Stimulated activated CD4-positive, alpha-beta T cell treated with anti-CD3 and anti-CD28 coated beads, Interleukin-2, amount 100 ng/mL, for 24 hours (primary cell): ENCODE measurements at regions not wholly inside any gene's neighbourhood (a gene's known extent, or its start where the extent isn't known, plus 50 kb on each side); places are given as distances from the start of the nearest gene placed in this dataset.
"Not testable (repeated sequence)": the region's sequence is repeated elsewhere in the genome, so short reads cannot be mapped to it uniquely, and the experiment has no call there.

ENCODE experiments used
- DNase-seq, 2 donors: peaks; one replicate each; pipeline ENCODE4 v3.0.0-alpha.2; 2020

- DNase-seq: no peak
Measured at GRCh38 chr19:28170066-28170465, 1042.9 kb downstream of the UQCRFS1 start.

GRCh38 chr19:28169168-28169887 is 1043.6 kb downstream of the UQCRFS1 start:
- DNase-seq: no peak

DNA sequence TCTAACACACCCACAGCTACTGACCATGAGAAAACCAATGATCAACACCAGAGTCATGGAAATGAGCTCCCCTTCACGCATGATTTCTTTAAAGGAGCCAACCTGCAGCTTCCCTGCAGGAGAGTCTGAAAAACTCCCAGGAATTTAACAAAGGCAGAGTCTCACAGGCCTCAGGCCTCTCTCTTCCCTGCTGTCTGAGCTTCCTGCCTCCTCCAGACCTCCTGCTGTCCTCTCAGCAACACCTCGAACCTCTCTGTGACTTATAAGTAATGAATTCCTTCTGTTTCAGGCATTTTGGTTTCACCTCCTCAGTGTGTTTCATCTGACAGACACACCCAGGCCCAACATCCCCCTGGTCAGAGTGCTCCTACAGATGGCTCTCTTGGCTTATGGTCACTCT is 1044.4 kb downstream of the UQCRFS1 start:
- no peak for DNase-seq

DNA sequence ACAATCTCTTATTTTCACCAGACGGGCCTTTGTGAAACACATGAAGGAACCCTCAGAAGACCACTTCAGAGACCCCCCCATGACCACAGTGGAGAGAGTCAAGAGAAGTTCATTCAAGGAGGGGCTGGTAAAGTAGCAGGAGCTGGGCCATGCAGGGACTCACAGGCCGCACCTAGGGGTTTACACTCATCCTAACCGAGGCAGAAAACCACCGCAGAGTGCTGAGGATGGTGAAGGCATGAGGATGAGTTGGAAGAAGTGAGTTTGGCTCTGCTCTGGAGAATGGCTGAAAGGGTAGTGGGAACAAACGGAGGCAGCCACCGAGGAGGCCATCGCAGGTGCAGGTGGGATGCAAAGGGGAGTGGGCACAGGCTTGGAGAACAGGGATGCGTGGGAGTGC is 1046.9 kb downstream of the UQCRFS1 start:
- DNase-seq: no peak

- DNase-seq: no peak
Measured at GRCh38 chr19:28164214-28164613, 1048.7 kb downstream of the UQCRFS1 start.

DNA sequence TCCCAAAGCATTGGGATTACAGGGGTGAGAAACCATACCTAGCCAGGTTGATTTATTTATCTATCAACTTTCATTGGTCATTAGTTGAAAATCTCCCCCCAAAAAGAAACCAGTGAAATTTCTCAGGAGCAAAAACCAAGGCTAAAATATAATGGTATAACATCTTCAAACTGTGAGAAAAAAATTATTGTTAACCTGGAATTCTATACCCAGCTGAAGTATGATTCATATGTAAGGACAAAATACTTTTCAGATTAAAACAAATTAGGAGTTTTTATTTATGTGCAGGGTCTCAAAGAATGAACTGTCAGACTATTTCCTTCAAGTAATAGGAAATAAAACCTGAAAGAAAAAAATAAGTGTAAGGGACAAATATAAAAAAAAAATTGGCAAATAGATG is 1053.9 kb downstream of the UQCRFS1 start:
- DNase-seq: no peak

DNA sequence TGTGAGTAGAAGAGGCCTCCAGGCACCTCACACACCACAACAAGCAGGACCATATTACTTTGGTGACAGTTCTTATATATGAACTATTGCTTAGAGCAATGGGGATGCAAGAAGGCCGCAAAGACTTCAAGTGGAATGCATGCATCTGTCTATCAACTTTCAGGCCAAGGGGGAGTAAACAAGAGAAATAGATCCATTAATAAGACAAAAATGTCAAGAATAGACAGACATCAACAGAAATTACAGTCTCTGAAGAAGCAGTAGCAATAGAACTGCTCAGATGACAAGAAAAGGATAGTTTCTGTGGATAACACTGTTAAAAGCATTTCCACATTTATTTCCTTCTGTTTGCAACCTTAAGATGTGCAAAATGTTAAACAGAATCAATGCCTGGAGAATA is 1057.7 kb downstream of the UQCRFS1 start:
- no peak for DNase-seq

GRCh38 chr19:28154077-28154476 is 1058.9 kb downstream of the UQCRFS1 start:
- DNase-seq: no peak

DNA sequence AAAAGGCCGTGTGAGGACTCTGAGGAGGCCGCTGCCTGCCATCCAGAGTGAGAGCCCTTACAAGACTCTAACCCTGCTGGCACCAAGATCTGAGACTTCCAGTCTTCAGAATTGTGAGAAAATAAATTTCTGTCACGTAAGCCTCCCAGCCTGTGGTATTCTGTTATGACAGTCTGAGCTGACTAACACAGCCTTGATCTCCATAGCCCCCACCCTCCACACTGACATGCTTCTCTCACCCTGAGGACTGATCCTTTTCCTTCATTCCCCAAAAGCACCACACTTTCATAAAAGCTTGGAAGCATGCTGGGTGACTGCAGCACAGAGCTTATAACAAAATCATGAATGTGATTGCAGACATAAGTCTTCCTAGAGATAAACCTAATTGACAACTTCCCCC is 1059.8 kb downstream of the UQCRFS1 start:
- no peak for DNase-seq

DNA sequence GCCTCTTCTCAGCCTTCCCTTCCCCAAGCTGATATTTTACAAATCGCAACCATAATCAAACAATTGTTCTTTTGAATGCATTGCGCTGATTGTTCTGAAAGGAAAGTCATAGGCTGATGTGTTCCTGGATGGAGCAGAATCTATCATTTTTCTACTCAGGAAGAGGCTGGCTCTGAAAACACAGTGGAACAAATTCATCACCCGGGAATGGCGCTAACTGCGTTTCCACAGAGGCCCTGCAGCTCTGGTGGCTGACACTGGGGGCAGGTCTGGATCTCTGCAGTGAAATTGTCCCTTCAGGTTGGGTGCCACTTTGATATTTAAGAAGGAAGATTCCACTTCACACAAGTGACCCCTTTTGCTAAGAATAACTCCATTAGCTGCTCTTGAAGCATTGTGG is 1060.8 kb downstream of the UQCRFS1 start:
- no peak for DNase-seq

DNA sequence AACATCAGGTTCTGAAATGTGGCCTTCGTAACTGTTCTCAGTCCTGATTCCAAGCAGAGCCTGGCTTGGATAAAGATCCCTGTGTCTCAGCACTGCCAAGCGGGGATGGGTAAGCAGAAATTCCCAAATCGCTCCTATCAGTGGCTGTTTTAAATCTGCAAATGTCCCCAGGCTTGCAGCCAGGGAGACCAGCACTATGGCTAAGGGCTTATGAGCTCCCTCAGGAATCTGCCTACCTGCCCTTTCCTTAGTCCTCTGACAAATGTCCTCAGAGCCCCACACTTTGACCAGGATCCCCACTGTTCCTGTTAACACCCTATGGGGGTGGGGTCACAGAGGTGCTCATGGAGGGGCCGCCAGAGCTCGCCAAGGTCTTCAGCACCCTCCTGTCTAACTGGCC is 1062.8 kb downstream of the UQCRFS1 start:
- no peak for DNase-seq

GRCh38 chr19:28148554-28148953 is 1064.4 kb downstream of the UQCRFS1 start:
- DNase-seq: no peak

DNA sequence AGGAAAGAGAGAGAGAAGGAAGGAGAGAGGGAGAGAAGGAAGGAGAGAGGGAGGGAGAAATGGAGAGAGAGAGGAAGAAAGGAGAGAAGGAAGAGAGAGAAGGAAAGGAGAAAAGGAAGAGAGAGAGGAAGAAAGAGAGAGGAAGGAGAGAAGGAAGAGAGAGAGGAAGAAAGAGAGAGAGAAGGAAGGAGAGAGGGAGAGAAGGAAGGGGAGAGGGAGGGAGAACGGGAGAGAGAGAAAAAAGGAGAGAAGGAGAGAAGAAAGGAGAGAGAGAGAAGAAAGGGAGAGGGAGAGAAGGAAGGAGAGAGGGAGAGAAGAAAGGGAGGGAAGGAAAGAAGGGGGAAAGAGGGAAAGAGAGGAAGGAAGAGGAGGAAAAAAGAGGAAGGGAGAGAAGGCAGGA is 1070.7 kb downstream of the UQCRFS1 start:
- no peak for DNase-seq

DNA sequence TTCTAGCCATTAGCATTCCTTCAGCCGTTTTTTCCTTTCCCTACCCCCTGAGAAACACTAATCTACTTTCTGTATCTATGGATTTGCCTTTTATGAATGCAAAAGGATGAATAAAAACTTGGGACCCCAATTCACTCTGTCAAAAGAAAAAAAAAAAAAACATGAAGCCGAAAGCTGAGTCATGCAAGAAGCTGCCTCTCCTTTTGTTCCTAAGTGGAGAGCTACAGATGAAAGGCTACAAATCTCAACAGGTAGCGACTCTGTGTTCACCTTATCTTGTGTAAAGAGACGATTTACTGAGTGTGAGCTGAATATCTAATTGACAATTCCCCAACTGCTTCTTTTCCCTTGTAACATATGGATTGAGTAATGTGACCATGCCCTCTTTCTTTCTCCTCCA is 1072.8 kb downstream of the UQCRFS1 start:
- DNase-seq: no peak

- no peak for DNase-seq
Measured at GRCh38 chr19:28137772-28138171, 1075.2 kb downstream of the UQCRFS1 start.

DNA sequence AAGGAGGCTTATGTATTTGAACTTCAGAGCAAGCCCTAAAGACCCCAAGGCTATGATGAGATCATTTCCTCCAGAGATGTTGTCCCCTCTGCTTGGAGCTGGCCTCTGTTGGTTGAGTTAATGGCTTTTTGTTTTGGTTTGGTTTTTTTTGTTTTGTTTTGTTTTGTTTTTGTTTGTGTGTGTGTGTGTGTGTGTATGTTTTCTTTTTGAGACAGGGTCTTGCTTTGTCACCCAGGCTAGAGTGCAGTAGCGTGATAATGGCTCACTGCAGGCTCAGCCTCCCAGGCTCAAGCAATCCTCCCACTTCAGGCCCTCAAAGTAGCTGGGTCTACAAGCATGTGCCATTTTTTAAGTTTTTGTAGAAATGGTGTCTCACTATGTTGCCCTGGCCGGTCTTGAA is 1076.2 kb downstream of the UQCRFS1 start:
- no peak for DNase-seq

- no peak for DNase-seq
Measured at GRCh38 chr19:28135825-28136224, 1077.1 kb downstream of the UQCRFS1 start.

GRCh38 chr19:28134311-28134710 is 1078.6 kb downstream of the UQCRFS1 start:
- no peak for DNase-seq

DNA sequence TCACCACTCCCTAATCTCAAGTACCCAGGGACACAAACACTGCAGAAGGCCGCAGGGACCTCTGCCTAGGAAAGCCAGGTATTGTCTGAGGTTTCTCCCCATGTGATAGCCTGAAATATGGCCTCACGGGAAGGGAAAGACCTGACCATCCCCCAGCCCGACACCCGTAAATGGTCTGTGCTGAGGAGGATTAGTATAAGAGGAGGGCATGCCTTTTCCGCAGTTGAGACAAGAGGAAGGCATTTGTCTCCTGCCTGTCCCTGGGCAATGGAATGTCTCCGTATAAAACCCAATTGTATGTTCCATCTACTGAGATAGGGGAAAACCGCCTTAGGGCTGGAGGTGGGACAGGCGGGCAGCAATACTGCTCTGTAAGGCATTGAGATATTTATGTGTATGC is 1082.1 kb downstream of the UQCRFS1 start:
- not testable (repeated sequence) for DNase-seq

DNA sequence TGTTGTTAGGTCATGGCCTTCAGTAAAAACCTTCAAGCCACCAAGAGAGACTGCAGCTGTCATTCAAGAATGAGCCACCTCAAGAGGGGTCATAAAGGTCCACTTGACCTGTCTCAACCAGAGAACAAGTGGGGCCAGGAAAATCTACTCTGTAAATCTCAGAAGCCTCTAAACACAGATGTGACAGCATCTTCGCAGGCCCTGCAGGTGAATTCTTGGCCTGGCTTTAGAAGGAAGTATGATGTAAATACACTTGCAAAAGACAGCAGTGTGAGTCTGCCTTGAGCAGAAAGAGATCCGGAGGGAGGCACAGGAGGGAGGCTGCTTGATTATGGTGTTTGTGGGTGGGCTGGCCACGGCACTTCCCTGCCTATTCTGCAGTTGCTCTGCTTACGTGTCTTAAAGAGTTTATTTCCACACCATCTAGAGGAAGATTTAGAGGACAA is 1082.9 kb downstream of the UQCRFS1 start:
- DNase-seq: no peak

GRCh38 chr19:28128341-28128740 is 1084.6 kb downstream of the UQCRFS1 start:
- DNase-seq: no peak

DNA sequence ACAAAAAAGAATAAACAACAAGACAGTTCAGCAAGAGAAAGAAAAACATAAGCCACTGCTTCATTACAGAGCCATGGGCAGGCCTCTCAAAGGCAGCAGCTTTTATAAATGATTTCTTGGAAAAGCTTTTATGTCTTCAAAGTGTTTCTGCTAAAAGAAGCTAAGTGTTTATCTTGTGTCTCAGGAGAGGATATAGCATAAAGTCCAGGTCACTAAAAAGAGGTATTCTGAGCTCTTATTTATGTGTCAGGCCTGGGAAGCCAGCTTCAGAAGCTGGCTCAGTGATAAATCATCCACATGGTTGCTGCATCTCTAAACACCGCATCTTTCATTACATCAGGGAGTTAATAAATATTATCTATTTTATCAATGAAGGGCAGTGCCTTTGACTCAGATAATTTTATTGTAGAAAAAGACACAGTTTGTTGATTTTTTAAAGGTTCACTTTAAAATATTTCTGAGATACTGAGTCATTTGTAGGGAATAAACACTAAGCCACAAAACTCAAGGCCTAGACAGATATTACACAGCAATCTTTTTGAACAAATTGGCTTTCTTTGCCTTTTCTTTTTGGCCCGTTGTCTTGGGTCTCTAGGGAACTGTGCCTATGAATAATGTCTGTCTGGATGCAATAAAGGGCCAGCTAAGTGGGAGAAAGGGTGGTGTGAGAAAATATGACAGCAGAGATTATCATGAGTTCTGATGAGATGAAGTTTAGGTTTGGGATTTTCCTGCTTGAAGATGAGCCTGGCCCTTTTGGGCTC is 1086.6 kb downstream of the UQCRFS1 start:
- no peak for DNase-seq

DNA sequence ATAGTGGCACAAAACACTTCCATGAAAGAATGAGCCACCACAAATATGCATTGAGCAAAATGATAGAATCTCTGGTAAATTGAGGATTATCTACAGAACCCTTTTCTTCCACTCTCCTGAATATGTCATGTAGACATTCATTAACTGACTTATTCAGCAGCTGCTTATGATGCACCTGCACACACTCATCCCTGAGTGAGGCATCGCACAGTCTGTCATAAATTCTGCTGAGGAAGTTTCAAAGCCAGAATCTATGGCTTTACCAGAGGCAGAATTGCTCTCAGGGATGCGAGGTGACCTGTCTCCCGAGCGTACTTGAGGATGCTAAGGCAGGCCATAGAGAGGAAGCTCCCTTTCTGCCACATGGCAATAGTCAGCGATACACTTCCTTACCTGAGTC is 1090.2 kb downstream of the UQCRFS1 start:
- no peak for DNase-seq

GRCh38 chr19:28118235-28118634 is 1094.7 kb downstream of the UQCRFS1 start:
- no peak for DNase-seq

GRCh38 chr19:28117143-28117542 is 1095.8 kb downstream of the UQCRFS1 start:
- DNase-seq: no peak
